MCF 10A (cell line): ENCODE measurements at regions not wholly inside any gene's neighbourhood (a gene's known extent, or its start where the extent isn't known, plus 50 kb on each side); places are given as distances from the start of the nearest gene placed in this dataset.

ENCODE experiments used
- BruUV-seq: library from RNA; stranded (reverse); fragments of 400-500 nt; replicated peaks from 2 replicates; lab custom pipeline; 2021; lab: Mats Ljungman, UMichigan
- CTCF ChIA-PET: fragments of 300-600 bp; sonication (Branson Sonifier 250); formaldehyde crosslinking; extraction: SDS; loops from one replicate; lab custom pipeline; 2021; ENCODE audit warnings: antibody characterized with exemption, inconsistent platforms; lab: Yijun Ruan, JAX
- POLR2A ChIA-PET: fragments of 300-600, 350-650 bp; sonication (Branson Sonifier 250); formaldehyde crosslinking; extraction: SDS; loops from one replicate; lab custom pipeline; 2020; ENCODE audit warnings: antibody characterized with exemption, inconsistent platforms; lab: Yijun Ruan, JAX
- DNase-seq: peaks from one replicate; pipeline ENCODE4 v3.0.0-alpha.2; 2018; ENCODE audit not compliant: unreplicated experiment
- H3K27ac Mint-ChIP-seq: one replicate; pipeline ENCODE4 v1.8.0; 2022; ENCODE audit warnings: mild to moderate bottlenecking, low read depth, mixed read lengths; ENCODE audit not compliant: unreplicated experiment
- H3K27me3 Mint-ChIP-seq: one replicate; pipeline ENCODE4 v1.8.0; 2022; ENCODE audit warnings: mixed read lengths; ENCODE audit not compliant: insufficient read depth, unreplicated experiment
- H3K36me3 Mint-ChIP-seq: one replicate; pipeline ENCODE4 v1.8.0; 2022; ENCODE audit warnings: mild to moderate bottlenecking, moderate library complexity, mixed read lengths; ENCODE audit not compliant: insufficient read depth, unreplicated experiment
- H3K4me1 Mint-ChIP-seq: one replicate; pipeline ENCODE4 v1.8.0; 2022; ENCODE audit warnings: mixed read lengths; ENCODE audit not compliant: insufficient read depth, unreplicated experiment
- H3K4me3 Mint-ChIP-seq: one replicate; pipeline ENCODE4 v1.8.0; 2022; ENCODE audit warnings: mild to moderate bottlenecking, moderate library complexity, mixed read lengths; ENCODE audit not compliant: unreplicated experiment
- H3K9me3 Mint-ChIP-seq: one replicate; pipeline ENCODE4 v1.8.0; 2022; ENCODE audit warnings: mixed read lengths; ENCODE audit not compliant: unreplicated experiment
- intact Hi-C: fragments of 100-400 bp; cut with micrococcal nuclease; formaldehyde crosslinking; loops from 2 replicates; pipeline ENCODE4 v1.14.1; 2022
- TF ChIP-seq, protein P1 (sequence below): fragments of 200-600 bp; IDR thresholded peaks from one replicate; pipeline ENCODE4 v1.8.0; 2022; ENCODE audit warnings: antibody characterized with exemption, mild to moderate bottlenecking; ENCODE audit not compliant: unreplicated experiment

GRCh38 chr14:44279357-44279756 is 227.7 kb downstream of the FSCB start:
- H3K36me3 Mint-ChIP-seq, result no peaks in the 10 kb centered on the region
- TF ChIP-seq, protein P1, sequence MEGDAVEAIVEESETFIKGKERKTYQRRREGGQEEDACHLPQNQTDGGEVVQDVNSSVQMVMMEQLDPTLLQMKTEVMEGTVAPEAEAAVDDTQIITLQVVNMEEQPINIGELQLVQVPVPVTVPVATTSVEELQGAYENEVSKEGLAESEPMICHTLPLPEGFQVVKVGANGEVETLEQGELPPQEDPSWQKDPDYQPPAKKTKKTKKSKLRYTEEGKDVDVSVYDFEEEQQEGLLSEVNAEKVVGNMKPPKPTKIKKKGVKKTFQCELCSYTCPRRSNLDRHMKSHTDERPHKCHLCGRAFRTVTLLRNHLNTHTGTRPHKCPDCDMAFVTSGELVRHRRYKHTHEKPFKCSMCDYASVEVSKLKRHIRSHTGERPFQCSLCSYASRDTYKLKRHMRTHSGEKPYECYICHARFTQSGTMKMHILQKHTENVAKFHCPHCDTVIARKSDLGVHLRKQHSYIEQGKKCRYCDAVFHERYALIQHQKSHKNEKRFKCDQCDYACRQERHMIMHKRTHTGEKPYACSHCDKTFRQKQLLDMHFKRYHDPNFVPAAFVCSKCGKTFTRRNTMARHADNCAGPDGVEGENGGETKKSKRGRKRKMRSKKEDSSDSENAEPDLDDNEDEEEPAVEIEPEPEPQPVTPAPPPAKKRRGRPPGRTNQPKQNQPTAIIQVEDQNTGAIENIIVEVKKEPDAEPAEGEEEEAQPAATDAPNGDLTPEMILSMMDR, result no peak
- H3K4me3 Mint-ChIP-seq, result no peak overlapping the region
- H3K27ac Mint-ChIP-seq, result no peak overlapping the region
- no peaks in the 10 kb centered on the region for H3K27me3 Mint-ChIP-seq
- ChIA-PET POLR2A (interaction anchor here (0.9 to 1.2 kb wide), 2 partner anchors 18 to 24 kb away, joined by 3 read pairs; no protein-coding TSS in a partner anchor), CTCF (no interaction called here)
- intact Hi-C loops, result no loop called here
- BruUV-seq, result no TSS peak
- no peaks in the 10 kb centered on the region for H3K4me1 Mint-ChIP-seq
- no peaks in the 10 kb centered on the region for H3K9me3 Mint-ChIP-seq
- DNase-seq, result no peak

GRCh38 chr14:44271637-44272036 is 235.4 kb downstream of the FSCB start:
- no peak for DNase-seq
- POLR2A ChIA-PET, result interaction anchor here (0.6 kb wide), 1 partner anchor 14 kb away, joined by 3 read pairs; no protein-coding TSS in a partner anchor
- TF ChIP-seq, protein P1, result no peak
- H3K9me3 Mint-ChIP-seq, result no peaks in the 10 kb centered on the region
- no peaks in the 10 kb centered on the region for H3K27me3 Mint-ChIP-seq
- H3K27ac Mint-ChIP-seq, result no peak overlapping the region
- no TSS peak for BruUV-seq
- H3K36me3 Mint-ChIP-seq, result no peaks in the 10 kb centered on the region
- no peaks in the 10 kb centered on the region for H3K4me1 Mint-ChIP-seq
- CTCF ChIA-PET, result no interaction called here
- H3K4me3 Mint-ChIP-seq, result no peak overlapping the region
- intact Hi-C loops, result no loop called here

GRCh38 chr14:44271006-44271405 is 236.1 kb downstream of the FSCB start:
- Mint-ChIP-seq H3K27me3 (no peaks in the 10 kb centered on the region), H3K9me3 (no peaks in the 10 kb centered on the region), H3K36me3 (no peaks in the 10 kb centered on the region), H3K4me1 (no peaks in the 10 kb centered on the region), H3K27ac (no peak overlapping the region), H3K4me3 (no peak overlapping the region)
- no TSS peak for BruUV-seq
- TF ChIP-seq, protein P1, result no peak
- intact Hi-C loops, result no loop called here
- POLR2A ChIA-PET, result no interaction called here
- DNase-seq, result no peak
- CTCF ChIA-PET, result no interaction called here

- no peaks in the 10 kb centered on the region for H3K36me3 Mint-ChIP-seq
- H3K4me1 Mint-ChIP-seq, result no peaks in the 10 kb centered on the region
- H3K9me3 Mint-ChIP-seq, result peaks cover 22% of the 10 kb centered on the region
- no peak overlapping the region for H3K27ac Mint-ChIP-seq
- no peak for DNase-seq
- no peaks in the 10 kb centered on the region for H3K27me3 Mint-ChIP-seq
- POLR2A ChIA-PET, result no interaction called here
- TF ChIP-seq, protein P1, result no peak
- no TSS peak for BruUV-seq
- CTCF ChIA-PET, result no interaction called here
- H3K4me3 Mint-ChIP-seq, result no peak overlapping the region
- intact Hi-C loops, result no loop called here
Measured at GRCh38 chr14:44265246-44265645, 241.8 kb downstream of the FSCB start.
